HG03571 (cell line): ENCODE measurements at regions not wholly inside any gene's neighbourhood (a gene's known extent, or its start where the extent isn't known, plus 50 kb on each side); places are given as distances from the start of the nearest gene placed in this dataset.

ENCODE experiments used
- ATAC-seq: cut with Tn5 transposase; IDR thresholded peaks from one replicate; pipeline ENCODE4 v1.9.1; 2021; ENCODE audit not compliant: unreplicated experiment

- ATAC-seq, result no peak
Measured at GRCh38 chr5:18985171-18985758, 1002.7 kb downstream of the CDH18 start.

DNA sequence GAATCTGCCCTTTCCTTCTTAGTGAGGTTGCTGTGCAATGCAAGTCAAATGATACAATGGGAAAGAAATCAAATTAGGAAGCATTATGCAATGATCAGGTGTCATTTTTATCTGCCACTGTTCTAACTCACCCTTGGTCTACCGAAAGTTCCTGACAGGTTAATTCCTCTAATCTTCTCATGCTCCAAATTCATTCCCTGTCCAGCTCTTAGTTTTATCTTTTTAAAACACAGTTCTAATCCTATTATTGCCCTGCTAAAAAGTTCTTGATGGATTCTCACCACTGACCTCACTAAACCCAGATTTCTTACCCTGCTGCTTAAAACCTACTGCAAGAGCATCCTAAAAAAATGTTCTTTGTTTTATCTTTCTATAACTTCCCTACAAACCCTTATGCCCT is 1000.9 kb downstream of the CDH18 start:
- no peak for ATAC-seq

- no peak for ATAC-seq
Measured at GRCh38 chr5:18990852-18991251, 997.1 kb downstream of the CDH18 start.

DNA sequence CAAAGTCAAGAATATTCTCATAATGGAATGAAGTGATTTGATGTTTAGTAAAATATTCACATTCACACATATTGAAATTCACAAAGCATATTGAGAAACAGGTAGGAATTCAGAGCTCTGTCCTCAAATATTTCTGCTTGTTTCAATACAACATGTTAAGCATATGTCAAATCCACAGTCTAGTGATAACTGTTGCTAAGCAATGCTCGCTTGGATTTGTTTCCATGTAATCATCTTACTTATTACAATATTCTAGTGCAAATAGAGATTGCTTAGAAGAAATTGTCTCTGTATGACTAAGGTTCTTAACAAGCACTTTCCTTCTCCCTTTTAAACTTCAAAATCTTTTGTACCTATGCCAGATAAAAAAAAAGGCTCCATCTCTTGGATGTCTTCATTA is 995.7 kb downstream of the CDH18 start:
- ATAC-seq, result no peak

- ATAC-seq, result no peak
Measured at GRCh38 chr5:18999478-18999877, 988.5 kb downstream of the CDH18 start.

DNA sequence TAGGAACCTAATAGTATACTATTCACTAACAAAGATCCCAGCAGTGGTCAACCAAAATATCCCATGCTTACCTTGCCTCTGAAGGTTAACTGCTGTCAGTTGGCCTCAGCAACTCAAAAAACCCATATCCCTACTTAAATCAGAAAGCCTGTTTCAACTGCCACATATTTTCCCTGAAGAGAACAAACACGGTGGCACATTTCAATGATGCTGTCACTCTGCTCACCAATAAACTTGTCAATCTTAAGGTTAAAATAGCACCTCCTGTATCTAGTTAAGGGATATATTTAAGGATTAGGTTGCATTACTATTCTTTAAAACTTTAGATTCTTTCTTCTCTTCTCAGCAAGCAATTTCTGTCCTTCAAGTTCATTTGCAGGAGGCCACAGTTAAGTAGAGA is 986.9 kb downstream of the CDH18 start:
- no peak for ATAC-seq

GRCh38 chr5:19001539-19001938 is 986.5 kb downstream of the CDH18 start:
- no peak for ATAC-seq

DNA sequence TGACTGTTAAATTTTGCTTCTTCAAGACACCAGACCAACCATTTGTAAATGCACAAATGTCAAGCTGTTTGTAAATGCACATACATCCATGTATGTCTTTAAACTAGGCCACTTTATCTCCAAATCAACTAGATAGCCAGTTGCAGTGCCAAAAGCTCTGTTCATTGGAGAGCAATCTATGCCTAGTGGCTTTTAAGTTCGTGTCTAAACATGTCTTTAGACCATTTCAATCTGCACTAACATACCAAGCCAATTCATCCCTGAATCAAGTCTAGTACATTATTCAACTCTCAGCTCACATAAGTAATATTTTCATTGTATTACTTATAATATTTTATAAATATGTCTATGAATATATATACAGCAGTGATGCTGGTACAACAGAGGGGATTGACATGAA is 985.9 kb downstream of the CDH18 start:
- no peak for ATAC-seq

DNA sequence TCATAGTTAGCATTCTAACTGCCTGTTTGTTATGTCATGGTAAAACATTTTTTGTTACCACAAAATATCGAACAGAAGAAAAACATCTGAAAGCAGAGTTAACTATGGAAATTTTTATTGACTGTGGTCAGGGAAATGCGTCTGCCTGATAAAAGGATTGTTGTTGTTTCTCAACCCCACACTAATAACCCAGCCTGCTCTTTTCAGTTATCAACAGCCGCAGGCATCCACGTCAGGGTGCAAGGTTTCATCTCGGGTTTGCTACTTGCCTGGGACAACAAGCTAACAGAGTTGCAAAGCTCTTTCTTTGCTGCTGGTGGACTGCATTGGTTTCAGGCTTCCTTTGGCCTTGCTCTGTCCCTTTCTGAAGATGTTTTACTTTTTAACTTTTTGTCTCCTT is 969.2 kb downstream of the CDH18 start:
- no peak for ATAC-seq

DNA sequence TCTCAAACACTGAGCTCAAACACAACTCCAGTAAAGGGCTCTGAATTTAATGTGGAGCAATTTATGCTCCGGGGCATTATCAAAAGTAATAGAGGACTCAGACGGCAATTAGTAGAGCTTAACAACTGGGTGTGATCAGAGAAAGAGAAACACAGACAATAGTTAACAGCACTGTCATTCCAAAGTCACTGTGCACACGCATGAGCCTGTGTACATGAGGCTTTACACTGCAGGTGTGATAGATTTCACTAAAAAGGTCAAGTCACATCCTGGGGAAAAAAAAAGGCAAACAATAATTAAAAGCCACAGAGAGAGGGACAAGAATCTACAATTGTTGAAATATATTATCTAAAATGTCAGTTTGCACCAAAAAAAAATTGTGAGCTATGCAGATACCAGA is 956.5 kb downstream of the CDH18 start:
- no peak for ATAC-seq

DNA sequence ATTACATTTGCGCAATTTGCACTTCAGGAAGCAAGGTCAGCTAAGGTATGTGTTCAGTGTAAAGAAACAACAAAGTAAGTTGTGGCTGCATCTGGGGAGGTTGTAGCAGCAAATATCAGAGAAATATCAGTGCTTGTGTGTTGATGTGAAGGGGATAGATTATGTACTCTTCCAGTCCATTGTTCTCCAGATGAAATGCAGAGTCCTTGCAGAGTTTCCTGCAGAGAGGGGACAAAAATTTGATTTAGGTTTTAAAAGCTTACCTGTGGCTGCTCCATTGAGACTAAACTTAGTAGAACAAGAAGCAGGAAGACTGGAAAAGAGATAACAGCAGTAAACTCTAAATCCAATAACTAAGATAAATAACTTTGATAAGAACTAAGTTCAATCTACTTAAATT is 952.2 kb downstream of the CDH18 start:
- ATAC-seq, result no peak

DNA sequence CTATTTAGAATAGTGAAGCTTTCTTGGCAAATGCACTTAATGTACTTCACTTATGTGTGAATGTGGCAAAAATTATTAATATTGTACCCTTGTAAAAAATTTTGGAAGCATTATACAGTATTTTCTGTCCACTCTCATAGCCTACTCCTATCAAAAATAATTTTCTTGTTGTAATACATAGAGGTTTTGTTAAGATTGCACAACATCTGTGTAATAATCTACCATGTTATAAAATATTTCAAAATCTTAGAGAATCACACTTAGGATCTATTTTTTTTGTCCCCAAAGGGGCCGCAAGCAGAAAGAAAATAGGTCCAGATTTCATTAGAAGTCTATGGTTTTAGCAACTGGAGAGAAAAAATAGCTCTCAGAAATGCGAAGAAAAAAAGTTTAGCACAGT is 945.9 kb downstream of the CDH18 start:
- no peak for ATAC-seq

DNA sequence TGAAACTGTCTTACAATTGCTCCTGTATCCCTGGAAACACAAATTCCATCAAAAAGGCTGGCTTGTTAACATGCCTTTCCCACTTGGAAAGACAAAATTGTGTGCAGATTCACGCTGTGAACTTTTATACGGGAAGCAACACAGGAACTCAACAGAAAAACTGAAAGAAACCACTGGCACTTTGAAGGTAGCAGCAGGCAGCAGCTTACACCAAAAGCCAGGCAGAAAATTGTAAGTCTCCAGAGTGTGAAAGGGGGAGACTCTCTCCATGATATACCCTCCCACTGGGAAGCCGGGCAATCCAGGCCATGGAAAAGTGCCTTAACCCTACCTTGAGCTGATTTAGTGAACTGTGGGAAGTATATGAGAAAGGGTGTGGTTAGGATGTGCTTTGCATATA is 943.7 kb downstream of the CDH18 start:
- no peak for ATAC-seq

DNA sequence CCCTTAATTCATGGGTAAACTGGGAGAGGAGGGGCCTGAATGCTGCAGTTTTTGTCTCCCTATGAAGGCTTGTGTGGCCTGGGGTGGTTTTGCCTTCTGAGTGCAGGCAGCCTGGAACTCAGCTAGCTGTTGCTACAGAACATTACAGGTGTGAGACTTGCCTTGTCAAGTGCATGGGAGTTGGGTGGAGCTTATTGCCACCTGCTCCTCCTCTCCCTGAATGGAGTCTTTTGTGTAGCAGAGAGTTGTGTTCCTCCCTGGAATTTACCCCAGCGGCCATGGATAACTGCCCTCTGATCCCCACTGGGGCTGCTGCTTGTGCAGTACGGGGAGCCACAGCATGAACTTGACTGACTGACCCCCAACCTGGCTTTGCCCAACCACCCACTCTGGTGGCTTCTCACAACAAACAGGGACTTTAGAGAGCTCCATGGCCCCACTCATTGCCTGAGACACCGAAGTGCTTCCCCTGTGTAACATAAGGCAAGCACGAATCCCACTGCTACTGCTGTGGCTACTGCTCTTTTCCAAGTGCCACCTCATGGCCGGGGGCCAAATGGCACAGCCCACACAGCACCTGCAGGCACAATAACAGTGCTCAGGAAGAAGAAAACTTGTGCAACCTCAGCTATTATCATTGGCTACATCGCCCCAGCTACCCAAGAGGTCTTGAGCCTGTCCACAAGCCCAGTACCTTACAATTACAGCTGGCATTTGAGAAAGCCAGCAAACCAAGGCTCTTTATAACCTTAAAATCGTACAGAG is 942.9 kb downstream of the CDH18 start:
- ATAC-seq, result no peak

GRCh38 chr5:19047277-19047676 is 940.7 kb downstream of the CDH18 start:
- no peak for ATAC-seq

- no peak for ATAC-seq
Measured at GRCh38 chr5:19048726-19049125, 939.3 kb downstream of the CDH18 start.

DNA sequence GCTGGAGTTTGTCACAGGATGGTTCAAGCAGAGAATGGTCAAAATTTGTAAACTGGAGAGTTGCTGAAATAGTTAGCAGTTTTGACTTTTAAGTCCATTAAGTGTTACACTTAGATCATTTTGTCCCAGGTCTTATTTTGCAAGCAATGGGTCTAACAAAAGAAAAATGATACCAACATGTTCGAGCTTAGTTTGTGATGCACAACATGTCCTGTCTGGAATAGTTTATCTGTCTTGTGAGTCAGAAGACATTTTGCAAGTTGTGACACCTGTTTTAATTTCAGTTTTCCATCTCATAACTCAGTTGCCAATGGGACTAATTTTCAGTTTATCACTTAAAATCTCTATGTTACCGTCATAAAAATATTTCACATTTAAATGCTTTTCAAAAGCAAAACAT is 929.8 kb downstream of the CDH18 start:
- no peak for ATAC-seq

GRCh38 chr5:19064094-19064493 is 923.9 kb downstream of the CDH18 start:
- ATAC-seq, result no peak

DNA sequence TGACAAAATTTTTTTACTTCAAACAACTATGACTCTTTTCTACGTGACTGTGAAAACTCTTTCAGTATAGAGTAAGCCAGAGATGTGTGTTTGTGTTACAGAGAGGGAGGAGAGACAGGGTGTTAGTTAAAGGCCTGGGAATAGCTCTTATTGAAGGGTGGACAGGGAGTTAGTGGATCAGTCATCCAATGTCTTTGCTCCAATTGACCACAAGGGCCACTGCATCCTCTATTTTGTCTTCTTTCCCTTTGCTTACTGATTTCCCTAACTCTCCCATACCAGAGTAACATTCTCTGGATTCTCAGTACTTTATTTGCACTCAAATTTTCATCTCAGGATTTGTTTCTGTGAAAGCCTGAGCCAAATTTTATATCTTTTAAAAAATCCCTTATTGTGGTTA is 920.3 kb downstream of the CDH18 start:
- no peak for ATAC-seq

DNA sequence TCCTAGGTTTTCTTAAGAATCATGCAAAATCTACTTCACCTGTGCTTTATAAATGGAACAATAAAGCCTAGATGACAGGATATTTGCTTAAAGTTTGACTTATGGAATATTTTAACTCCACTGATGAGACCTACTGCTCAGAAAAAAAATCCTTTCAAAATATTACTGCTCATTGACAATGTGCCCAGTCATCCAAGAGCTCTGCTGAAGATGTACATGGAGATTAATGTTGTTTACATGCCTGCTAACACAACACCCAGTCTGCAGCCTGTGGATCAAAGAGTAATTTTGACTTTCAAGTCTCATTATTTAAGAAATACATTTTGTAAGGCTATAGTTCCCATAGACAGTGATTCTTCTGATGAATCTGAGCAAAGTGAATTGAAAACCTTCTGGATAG is 889.6 kb downstream of the CDH18 start:
- no peak for ATAC-seq

GRCh38 chr5:19099195-19099594 is 888.8 kb downstream of the CDH18 start:
- ATAC-seq, result no peak

DNA sequence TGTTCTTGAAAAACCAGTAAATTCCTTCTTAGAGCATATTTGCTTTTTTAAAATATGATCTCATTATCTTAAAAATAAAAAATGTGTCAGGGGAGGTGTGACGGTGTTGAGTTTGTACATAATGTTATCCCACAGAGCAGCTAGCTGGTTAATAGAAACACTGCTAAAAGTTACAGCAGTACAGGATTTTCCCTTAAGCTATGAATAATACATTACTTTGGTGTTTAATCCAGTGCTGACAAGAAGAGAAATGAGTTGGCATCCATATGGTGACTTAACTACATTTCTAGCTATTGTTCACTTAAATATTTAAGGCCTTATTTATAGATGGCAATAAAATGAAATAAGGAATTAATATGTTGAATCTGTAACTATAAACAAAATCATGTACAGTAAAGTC is 883.1 kb downstream of the CDH18 start:
- no peak for ATAC-seq

- no peak for ATAC-seq
Measured at GRCh38 chr5:19122923-19123322, 865.1 kb downstream of the CDH18 start.
